Prostate gland (tissue), 2 donors: ENCODE measurements at regions not wholly inside any gene's neighbourhood (a gene's known extent, or its start where the extent isn't known, plus 50 kb on each side); places are given as distances from the start of the nearest gene placed in this dataset.
"Not testable (repeated sequence)": the region's sequence is repeated elsewhere in the genome, so short reads cannot be mapped to it uniquely, and the experiment has no call there.

Experiments used
- DNase-seq: peaks from one replicate; pipeline ENCODE4 v3.0.0-alpha.2; 2019; ENCODE audit warnings: low spot score
- H3K27ac ChIP-seq, 2 donors: fragments of 200-600 bp; sonication (generic); 2 replicates each; pipeline ENCODE4 v1.5.1; 2017 to 2019
- H3K27me3 ChIP-seq: fragments of 200-600 bp; sonication (generic); replicated peaks from 2 replicates; pipeline ENCODE4 v1.5.1; 2019; ENCODE audit not compliant: insufficient read depth
- H3K36me3 ChIP-seq, 2 donors: fragments of 200-600 bp; sonication (generic); 1 replicate in 1 of 2; 2 replicates in 1 of 2; pipeline versions ENCODE4 v1.5.1 to v1.8.1; 2017 to 2019
- H3K4me1 ChIP-seq: fragments of 200-600 bp; sonication (generic); replicated peaks from 2 replicates; pipeline ENCODE4 v1.5.1; 2019
- H3K4me3 ChIP-seq, 2 donors: fragments of 200-600 bp; sonication (generic); 2 replicates each; pipeline ENCODE4 v1.5.1; 2017 to 2019
- H3K9me3 ChIP-seq: fragments of 200-600 bp; sonication (generic); 2 replicates; pipeline ENCODE4 v1.5.1; 2017
- POLR2A ChIP-seq: fragments of 450-650 bp; IDR thresholded peaks from one replicate; pipeline ENCODE4 v1.6.1; 2016; ENCODE audit warnings: antibody characterized with exemption, mild to moderate bottlenecking
- POLR2AphosphoS5 ChIP-seq: sonication (generic); formaldehyde crosslinking; IDR thresholded peaks from one replicate; pipeline ENCODE4 v1.6.1; 2017; ENCODE audit warnings: antibody characterized with exemption
- WGBS: methylation state at CpG from one replicate; pipeline ENCODE4 v1.1.5; 2018; 5-methylcytosine and 5-hydroxymethylcytosine counted together
- intact Hi-C: fragments of 100-400 bp; cut with DNase I; formaldehyde crosslinking; loops from one replicate; pipeline ENCODE4 v1.14.2; 2022
- TF ChIP-seq, protein P1 (sequence below), 4 experiments: fragments of 200-600 bp in 2 of 4; fragments of 450-650 bp in 2 of 4; sonication (generic) in 2 of 4; IDR thresholded peaks; 1 replicate in 3 of 4; 2 replicates in 1 of 4; pipeline ENCODE4 v1.5.1; 2016 to 2019; ENCODE audit warnings: antibody characterized with exemption in 4 of 4, mild to moderate bottlenecking in 2 of 4, moderate library complexity in 2 of 4

DNA sequence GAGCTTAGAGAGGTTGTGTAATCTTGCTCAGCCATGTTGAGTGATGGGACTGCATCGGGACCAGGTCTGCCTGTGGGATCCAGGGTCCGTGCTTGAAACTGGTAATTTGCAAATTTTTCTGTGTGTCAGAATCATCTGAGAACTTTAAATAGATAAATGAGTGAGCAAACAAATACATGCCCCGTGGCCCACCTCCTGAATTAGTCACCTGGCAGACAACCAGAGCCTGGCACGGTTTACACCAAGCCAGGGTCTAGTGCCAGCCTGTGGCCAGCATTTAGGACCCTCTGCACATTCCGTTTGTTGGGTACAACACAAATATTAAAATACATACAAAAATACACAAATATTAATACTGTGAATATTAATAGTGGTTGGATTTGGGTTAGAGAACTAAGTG, 90.6 kb upstream of the STOX2 start:
- no peak overlapping the region for H3K4me3 ChIP-seq
- no peaks in the 10 kb centered on the region for H3K36me3 ChIP-seq
- no peak for DNase-seq
- TF ChIP-seq, protein P1, sequence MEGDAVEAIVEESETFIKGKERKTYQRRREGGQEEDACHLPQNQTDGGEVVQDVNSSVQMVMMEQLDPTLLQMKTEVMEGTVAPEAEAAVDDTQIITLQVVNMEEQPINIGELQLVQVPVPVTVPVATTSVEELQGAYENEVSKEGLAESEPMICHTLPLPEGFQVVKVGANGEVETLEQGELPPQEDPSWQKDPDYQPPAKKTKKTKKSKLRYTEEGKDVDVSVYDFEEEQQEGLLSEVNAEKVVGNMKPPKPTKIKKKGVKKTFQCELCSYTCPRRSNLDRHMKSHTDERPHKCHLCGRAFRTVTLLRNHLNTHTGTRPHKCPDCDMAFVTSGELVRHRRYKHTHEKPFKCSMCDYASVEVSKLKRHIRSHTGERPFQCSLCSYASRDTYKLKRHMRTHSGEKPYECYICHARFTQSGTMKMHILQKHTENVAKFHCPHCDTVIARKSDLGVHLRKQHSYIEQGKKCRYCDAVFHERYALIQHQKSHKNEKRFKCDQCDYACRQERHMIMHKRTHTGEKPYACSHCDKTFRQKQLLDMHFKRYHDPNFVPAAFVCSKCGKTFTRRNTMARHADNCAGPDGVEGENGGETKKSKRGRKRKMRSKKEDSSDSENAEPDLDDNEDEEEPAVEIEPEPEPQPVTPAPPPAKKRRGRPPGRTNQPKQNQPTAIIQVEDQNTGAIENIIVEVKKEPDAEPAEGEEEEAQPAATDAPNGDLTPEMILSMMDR (IDR thresholded peaks at IDR 0.05): no peak
- TF ChIP-seq POLR2A (no peak), POLR2AphosphoS5 (no peak)
- no peaks in the 10 kb centered on the region for H3K4me1 ChIP-seq
- intact Hi-C loops: no loop called here
- no peak overlapping the region for H3K27ac ChIP-seq
- no peaks in the 10 kb centered on the region for H3K9me3 ChIP-seq
- 42% methylated on average over 5 of the region's 5 CpGs for WGBS
- H3K27me3 ChIP-seq: no peaks in the 10 kb centered on the region

DNA sequence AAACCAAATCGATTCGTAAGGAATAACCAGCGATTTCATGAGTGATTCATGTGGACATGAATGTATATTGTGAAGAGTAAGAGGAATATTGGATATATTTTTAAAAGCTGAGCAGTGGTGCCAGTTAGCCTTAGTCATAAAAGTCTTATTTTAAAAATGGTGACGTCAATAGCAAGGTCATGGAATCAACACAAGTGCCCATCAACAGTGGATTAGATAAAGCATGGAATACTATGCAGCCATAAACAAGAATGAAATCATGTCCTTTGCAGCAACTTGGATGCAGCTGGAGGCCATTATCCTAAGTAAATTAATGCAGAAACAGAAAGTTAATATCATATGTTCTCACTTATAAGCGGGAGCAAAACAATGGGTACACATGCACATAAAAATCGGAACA, 89.0 kb upstream of the STOX2 start:
- H3K27me3 ChIP-seq: no peaks in the 10 kb centered on the region

DNA sequence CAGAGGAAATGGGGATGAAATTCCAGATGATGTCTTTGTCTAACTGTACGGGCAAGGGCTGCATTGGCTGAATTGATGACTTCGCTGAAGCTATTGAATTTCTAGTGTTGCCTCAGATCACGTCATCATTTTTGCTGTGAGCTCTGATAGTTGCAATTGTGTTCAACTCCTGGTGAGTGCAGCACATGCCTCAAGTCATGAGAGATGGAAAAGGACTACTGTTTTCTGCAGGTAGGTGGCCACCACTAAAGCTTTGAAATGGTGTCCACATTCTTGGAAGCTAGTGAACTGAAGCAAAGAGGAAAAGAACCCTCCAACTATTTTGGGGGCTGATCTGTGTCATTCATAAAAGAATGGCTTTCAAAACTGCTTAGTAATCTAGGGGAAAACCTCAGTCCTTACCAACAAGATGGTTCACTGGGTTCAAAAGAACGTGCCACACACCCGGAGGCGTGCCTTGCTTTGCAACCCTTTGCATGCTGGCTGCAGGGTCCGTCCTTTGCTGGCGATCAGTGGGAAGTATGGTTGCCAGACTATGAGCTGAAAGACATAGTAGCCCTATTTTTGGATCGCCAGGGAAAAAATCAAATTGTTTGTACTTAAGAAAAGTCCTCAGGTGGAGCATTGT, 88.1 kb upstream of the STOX2 start:
- WGBS: 84% methylated on average over 9 of the region's 9 CpGs
- intact Hi-C loops: no loop called here
- H3K36me3 ChIP-seq: no peaks in the 10 kb centered on the region
- H3K27me3 ChIP-seq: no peaks in the 10 kb centered on the region
- H3K4me1 ChIP-seq: no peaks in the 10 kb centered on the region
- no peak overlapping the region for H3K4me3 ChIP-seq
- DNase-seq: no peak
- TF ChIP-seq POLR2AphosphoS5 (no peak), POLR2A (no peak)
- TF ChIP-seq, protein P1 (IDR thresholded peaks at IDR 0.05): no peak
- H3K27ac ChIP-seq: no peak overlapping the region
- H3K9me3 ChIP-seq: no peaks in the 10 kb centered on the region

More for the DNA sequence above, 89.0 kb upstream of the STOX2 start:
- intact Hi-C loops: no loop called here
- TF ChIP-seq POLR2A: no peak
- TF ChIP-seq, protein P1 (IDR thresholded peaks at IDR 0.05): no peak
- TF ChIP-seq POLR2AphosphoS5: no peak
- H3K4me1 ChIP-seq: no peaks in the 10 kb centered on the region
- no peaks in the 10 kb centered on the region for H3K36me3 ChIP-seq
- no peak overlapping the region for H3K4me3 ChIP-seq
- H3K27ac ChIP-seq: no peak overlapping the region
- H3K9me3 ChIP-seq: no peaks in the 10 kb centered on the region
- DNase-seq: no peak
- WGBS: 97% methylated on average over 6 of the region's 6 CpGs

DNA sequence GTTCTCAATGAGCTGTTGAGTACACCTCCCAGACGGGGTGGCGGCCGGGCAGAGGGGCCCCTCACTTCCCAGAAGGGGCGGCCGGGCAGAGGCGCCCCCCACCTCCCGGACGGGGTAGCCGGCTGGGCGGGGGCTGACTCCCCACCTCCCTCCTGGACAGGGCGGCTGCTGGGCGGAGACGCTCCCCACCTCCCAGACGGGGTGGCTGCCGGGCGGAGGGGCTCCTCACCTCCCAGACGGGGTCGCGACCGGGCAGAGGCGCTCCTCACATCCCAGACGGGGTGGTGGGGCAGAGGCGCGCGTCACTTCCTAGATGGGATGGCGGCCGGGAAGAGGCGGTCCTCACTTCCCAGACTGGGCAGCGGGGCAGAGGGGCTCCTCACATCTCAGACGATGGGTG, 86.5 kb upstream of the STOX2 start:
- WGBS: 90% methylated on average over 27 of the region's 30 CpGs
- H3K4me3 ChIP-seq, DNase-seq, H3K9me3 ChIP-seq, intact Hi-C loops, H3K27ac ChIP-seq, H3K36me3 ChIP-seq, H3K4me1 ChIP-seq, H3K27me3 ChIP-seq: not testable (repeated sequence)

DNA sequence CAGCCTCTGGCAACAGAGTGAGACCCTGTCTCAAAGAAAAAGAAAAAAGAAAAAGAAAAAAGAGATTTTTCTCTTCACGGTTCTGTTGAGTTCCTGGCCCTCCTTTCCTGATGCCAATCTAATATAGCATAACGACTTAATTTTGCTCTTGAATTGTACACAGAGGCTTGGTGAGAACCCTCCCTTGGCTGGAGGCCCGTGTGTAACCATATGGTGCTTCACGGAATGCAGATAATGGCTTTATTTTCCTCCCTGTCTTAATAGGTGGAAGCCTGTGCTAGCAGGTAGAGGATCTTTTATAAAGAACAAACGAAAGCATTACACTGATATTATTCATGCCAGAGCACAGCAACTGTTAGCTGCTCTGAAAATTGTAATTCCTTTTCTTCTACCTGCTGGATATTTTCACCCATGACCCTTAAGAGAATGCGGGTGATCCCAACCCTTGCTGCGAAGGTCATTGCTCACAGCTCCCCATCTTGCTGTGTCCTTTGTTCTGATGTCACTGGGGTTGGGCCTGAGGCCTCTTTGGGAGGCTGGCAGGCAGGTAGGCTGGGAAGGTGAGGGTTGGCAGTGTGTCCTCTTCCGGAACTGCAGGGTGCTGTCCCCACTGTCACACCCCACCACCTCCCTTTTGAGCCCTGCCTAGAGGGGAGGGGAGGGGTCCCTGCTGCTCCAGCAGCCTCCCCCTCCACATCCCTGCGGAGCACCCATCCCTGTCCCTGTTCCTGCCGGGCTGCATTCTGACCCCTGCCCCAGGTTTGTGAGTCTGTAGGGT, 83.8 kb upstream of the STOX2 start:
- TF ChIP-seq, protein P1 (IDR thresholded peaks at IDR 0.05): no peak
- no peak for TF ChIP-seq POLR2AphosphoS5
- TF ChIP-seq POLR2A: no peak
- DNase-seq: no peak

More for the DNA sequence above, 83.8 kb upstream of the STOX2 start:
- H3K36me3 ChIP-seq: no peaks in the 10 kb centered on the region
- no peaks in the 10 kb centered on the region for H3K9me3 ChIP-seq
- H3K27ac ChIP-seq: no peak overlapping the region
- no peak overlapping the region for H3K4me3 ChIP-seq
- intact Hi-C loops: no loop called here
- H3K27me3 ChIP-seq: no peaks in the 10 kb centered on the region
- 47% methylated on average over 10 of the region's 10 CpGs for WGBS
- no peaks in the 10 kb centered on the region for H3K4me1 ChIP-seq
